Breast epithelium (tissue), 4 donors: ENCODE measurements at regions not wholly inside any gene's neighbourhood (a gene's known extent, or its start where the extent isn't known, plus 50 kb on each side); places are given as distances from the start of the nearest gene placed in this dataset.

Source experiments
- DNase-seq, 2 donors: peaks; one replicate each; pipeline ENCODE4 v3.0.0-alpha.2; 2019; ENCODE audit warnings: low spot score in 2 of 2
- H3K27ac ChIP-seq, 2 donors: fragments of 200-600 bp; sonication (generic) in 1 of 2; one replicate each; pipeline ENCODE4 v1.5.1; 2016 to 2019; ENCODE audit warnings: mild to moderate bottlenecking in 1 of 2
- H3K27me3 ChIP-seq, 2 donors: fragments of 200-600 bp; sonication (generic) in 1 of 2; one replicate each; pipeline versions ENCODE4 v1.5.1 to v1.6.0; 2017 to 2019; ENCODE audit warnings: control low read depth in 1 of 2, mild to moderate bottlenecking in 1 of 2
- H3K36me3 ChIP-seq: fragments of 200-600 bp; one replicate; pipeline ENCODE4 v1.5.1; 2019
- H3K4me1 ChIP-seq, 2 donors: fragments of 200-600 bp; sonication (generic); one replicate each; pipeline ENCODE4 v1.5.1; 2016 to 2019; ENCODE audit warnings: control low read depth in 1 of 2
- H3K4me3 ChIP-seq, 3 donors: fragments of 200-600 bp; sonication (generic); 1 replicate in 2 of 3; 2 replicates in 1 of 3; pipeline ENCODE4 v1.5.1; 2016 to 2019; ENCODE audit warnings: mild to moderate bottlenecking in 3 of 3, moderate library complexity in 2 of 3
- H3K9me3 ChIP-seq, 2 donors: fragments of 200-600 bp; sonication (generic) in 1 of 2; one replicate each; pipeline ENCODE4 v1.5.1; 2016 to 2019; ENCODE audit warnings: control low read depth in 1 of 2
- POLR2A ChIP-seq: fragments of 450-650 bp; IDR thresholded peaks from one replicate; pipeline ENCODE4 v1.6.1; 2016; ENCODE audit warnings: antibody characterized with exemption, mild to moderate bottlenecking, moderate library complexity
- POLR2AphosphoS5 ChIP-seq, 3 donors: sonication (generic); formaldehyde crosslinking; IDR thresholded peaks; one replicate each; pipeline ENCODE4 v1.6.1; 2017; ENCODE audit warnings: antibody characterized with exemption in 3 of 3
- intact Hi-C: fragments of 100-400 bp; cut with DNase I; formaldehyde crosslinking; loops from one replicate; pipeline ENCODE4 v1.15.1; 2023; ENCODE audit warnings: low total_unique reads
- TF ChIP-seq, protein P1 (sequence below), 3 donors: fragments of 450-650 bp; IDR thresholded peaks; one replicate each; pipeline ENCODE4 v1.5.1; 2016 to 2017; ENCODE audit warnings: antibody characterized with exemption in 3 of 3, mild to moderate bottlenecking in 3 of 3, moderate library complexity in 3 of 3

DNA sequence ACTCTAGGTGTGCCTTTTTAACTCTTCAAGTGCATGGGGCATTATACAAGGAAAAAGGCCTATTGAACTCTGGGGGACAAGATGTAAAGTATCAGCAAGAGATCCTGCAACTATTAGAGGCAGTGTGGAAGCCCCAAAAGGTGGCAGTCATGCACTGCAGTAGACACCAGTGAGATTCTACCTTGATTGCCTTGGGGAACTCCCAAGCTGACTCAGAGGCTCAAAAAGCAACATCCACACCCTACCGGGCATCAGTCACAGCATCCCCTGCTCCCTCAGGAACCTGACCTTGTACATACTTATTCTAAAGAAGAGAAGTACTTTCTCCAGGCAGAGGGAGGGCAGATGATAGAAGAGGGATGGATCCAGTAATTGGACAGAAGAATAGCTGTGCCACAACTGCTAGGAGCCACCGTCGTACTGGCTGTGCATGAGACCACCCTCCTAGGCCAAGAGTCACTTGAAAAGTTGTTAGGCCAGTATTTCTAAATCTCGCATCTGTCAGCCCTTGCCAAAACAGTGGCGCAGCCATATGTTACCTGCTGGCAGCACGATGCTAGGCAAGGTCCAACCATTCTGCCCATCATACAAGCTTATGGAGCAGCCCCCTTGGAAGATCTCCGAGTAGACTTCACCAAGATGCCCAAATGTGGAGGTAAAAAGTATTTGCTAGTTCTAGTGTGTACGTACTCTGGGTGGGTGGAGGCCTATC is 523.1 kb upstream of the FRG2C start:
- Histone ChIP-seq H3K4me3 (no peak overlapping the region), H3K27ac (no peak overlapping the region), H3K4me1 (no peaks in the 10 kb centered on the region), H3K36me3 (no peaks in the 10 kb centered on the region), H3K27me3 (no peaks in the 10 kb centered on the region), H3K9me3 (peaks cover 0 to 5% of the 10 kb centered on the region in 2 donors)
- no peak for DNase-seq
- TF ChIP-seq, protein P1, sequence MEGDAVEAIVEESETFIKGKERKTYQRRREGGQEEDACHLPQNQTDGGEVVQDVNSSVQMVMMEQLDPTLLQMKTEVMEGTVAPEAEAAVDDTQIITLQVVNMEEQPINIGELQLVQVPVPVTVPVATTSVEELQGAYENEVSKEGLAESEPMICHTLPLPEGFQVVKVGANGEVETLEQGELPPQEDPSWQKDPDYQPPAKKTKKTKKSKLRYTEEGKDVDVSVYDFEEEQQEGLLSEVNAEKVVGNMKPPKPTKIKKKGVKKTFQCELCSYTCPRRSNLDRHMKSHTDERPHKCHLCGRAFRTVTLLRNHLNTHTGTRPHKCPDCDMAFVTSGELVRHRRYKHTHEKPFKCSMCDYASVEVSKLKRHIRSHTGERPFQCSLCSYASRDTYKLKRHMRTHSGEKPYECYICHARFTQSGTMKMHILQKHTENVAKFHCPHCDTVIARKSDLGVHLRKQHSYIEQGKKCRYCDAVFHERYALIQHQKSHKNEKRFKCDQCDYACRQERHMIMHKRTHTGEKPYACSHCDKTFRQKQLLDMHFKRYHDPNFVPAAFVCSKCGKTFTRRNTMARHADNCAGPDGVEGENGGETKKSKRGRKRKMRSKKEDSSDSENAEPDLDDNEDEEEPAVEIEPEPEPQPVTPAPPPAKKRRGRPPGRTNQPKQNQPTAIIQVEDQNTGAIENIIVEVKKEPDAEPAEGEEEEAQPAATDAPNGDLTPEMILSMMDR (IDR thresholded peaks at IDR 0.05), result no peak
- TF ChIP-seq POLR2A, result no peak
- TF ChIP-seq POLR2AphosphoS5 (IDR thresholded peaks at IDR 0.05), result no peak
- intact Hi-C loops, result no loop called here

DNA sequence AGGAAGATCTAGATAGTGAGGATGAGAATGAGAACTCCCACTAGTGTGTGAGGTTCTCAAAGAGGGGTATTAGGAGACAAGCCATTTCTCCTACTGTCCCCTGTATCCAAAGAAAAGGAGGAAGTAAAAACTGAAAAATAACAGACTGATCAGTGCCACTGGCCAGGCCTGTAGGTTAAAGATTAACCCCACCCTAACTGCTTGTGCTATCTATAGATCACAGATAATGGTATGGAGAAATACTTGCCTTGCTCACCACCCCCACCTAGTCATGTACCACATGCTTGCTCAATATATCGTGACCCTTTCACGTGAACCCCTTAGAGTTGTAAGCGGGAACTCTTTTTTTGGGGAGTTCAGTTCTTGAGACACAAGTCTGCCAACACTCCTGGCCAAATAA is 519.7 kb upstream of the FRG2C start:
- Histone ChIP-seq H3K27ac (no peak overlapping the region), H3K4me3 (no peak overlapping the region), H3K9me3 (no peaks in the 10 kb centered on the region), H3K4me1 (no peaks in the 10 kb centered on the region), H3K27me3 (no peaks in the 10 kb centered on the region), H3K36me3 (no peaks in the 10 kb centered on the region)
- TF ChIP-seq, protein P1 (IDR thresholded peaks at IDR 0.05), result no peak
- TF ChIP-seq POLR2AphosphoS5 (IDR thresholded peaks at IDR 0.05) (no peak), POLR2A (no peak)
- intact Hi-C loops, result no loop called here
- DNase-seq, result no peak

- intact Hi-C loops, result no loop called here
- H3K4me1 ChIP-seq, result no peaks in the 10 kb centered on the region
- H3K27ac ChIP-seq, result no peak overlapping the region
- no peak overlapping the region for H3K4me3 ChIP-seq
- no peak for DNase-seq
- H3K36me3 ChIP-seq, result no peaks in the 10 kb centered on the region
- no peaks in the 10 kb centered on the region for H3K27me3 ChIP-seq
- TF ChIP-seq POLR2A (no peak), POLR2AphosphoS5 (IDR thresholded peaks at IDR 0.05) (no peak)
- TF ChIP-seq, protein P1 (IDR thresholded peaks at IDR 0.05), result peak in 1 of 3 donors; percentile 11
- H3K9me3 ChIP-seq, result no peaks in the 10 kb centered on the region
Measured at GRCh38 chr3:75171630-75172230, 492.4 kb upstream of the FRG2C start.

DNA sequence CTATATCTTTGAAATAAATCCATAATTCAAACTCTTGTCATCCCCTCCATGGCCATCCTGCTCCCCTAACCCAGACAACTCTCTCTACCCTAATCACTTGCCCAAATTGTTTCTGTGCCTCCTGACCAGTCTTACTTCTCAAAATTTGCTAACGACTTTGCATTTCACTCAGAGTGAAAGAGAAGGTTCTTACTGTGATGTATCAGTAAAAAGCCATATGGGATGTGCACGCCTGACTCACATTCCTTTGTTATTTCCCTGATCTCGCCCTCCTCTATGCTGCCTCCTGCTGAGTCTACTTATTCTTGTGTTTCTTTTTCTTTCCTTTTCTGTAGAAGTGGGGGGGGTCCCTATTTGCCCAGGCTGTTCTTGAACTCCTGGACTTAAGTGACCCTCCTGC is 487.2 kb upstream of the FRG2C start:
- Histone ChIP-seq H3K4me1 (no peaks in the 10 kb centered on the region), H3K27me3 (no peaks in the 10 kb centered on the region), H3K36me3 (no peaks in the 10 kb centered on the region), H3K4me3 (no peak overlapping the region), H3K27ac (no peak overlapping the region), H3K9me3 (no peaks in the 10 kb centered on the region)
- TF ChIP-seq POLR2A (no peak), POLR2AphosphoS5 (IDR thresholded peaks at IDR 0.05) (no peak)
- TF ChIP-seq, protein P1 (IDR thresholded peaks at IDR 0.05), result no peak
- intact Hi-C loops, result no loop called here
- no peak for DNase-seq

DNA sequence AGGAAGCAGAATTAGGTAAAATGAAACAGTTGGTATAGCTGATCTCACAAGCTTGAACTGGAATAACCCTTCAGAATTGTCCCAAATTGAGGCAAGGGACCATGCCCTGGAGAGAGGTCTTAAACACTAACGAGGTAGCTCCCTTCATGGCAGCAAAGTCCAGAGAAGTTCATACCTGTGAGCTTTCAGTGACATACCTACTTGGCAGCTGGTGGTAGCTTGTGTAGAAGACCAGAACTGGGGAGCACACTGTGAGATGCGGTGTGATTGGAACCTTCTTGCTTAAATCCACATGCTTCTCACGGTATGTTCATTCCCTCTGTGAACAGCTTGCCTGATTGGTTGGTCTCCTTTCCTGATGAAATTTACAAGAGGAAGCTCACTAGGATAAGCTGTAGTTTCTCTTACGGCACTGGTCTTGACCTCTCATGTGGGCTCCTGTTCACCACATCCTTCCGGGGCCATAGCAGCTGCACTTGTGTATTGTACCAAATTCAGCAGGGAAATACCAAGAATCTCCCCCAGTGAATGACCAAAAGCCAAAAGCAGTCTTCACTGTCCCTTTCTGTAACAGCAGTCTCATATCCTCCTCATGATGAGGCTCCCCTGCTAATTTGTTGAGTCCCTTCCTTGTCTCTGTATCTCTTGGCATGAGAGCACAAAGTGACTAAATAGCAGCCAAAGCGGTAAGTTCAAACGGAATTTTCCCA is 483.7 kb upstream of the FRG2C start:
- no peaks in the 10 kb centered on the region for H3K27me3 ChIP-seq
- TF ChIP-seq POLR2A (no peak), POLR2AphosphoS5 (IDR thresholded peaks at IDR 0.05) (no peak)
- TF ChIP-seq, protein P1 (IDR thresholded peaks at IDR 0.05), result no peak
- no peaks in the 10 kb centered on the region for H3K9me3 ChIP-seq
- no peak overlapping the region for H3K27ac ChIP-seq
- intact Hi-C loops, result no loop called here
- no peak overlapping the region for H3K4me3 ChIP-seq
- no peaks in the 10 kb centered on the region for H3K4me1 ChIP-seq
- DNase-seq, result no peak
- no peaks in the 10 kb centered on the region for H3K36me3 ChIP-seq
